Astrocyte of the cerebellum (primary cell): ENCODE measurements at regions not wholly inside any gene's neighbourhood (a gene's known extent, or its start where the extent isn't known, plus 50 kb on each side); places are given as distances from the start of the nearest gene placed in this dataset.

Experiments
- DNase-seq: peaks from one replicate; pipeline ENCODE4 v3.0.0-alpha.2; 2011; ENCODE audit warnings: low read depth
- H3K4me3 ChIP-seq: 2 replicates; pipeline ENCODE4 v1.5.1; 2011; ENCODE audit warnings: mild to moderate bottlenecking, low read depth, low read length, moderate library complexity
- in situ Hi-C: cut with HindIII; loops from 2 replicates; pipeline ENCODE4 v1.10.0; 2017; ENCODE audit warnings: low sequenced_read_pairs
- TF ChIP-seq, protein P1 (sequence below): IDR thresholded peaks from 2 replicates; pipeline ENCODE4 v1.5.1; 2012; ENCODE audit warnings: low read length, low read depth, moderate library complexity, mild to moderate bottlenecking; ENCODE audit errors: missing control alignments

- DNase-seq, result no peak
- TF ChIP-seq, protein P1, sequence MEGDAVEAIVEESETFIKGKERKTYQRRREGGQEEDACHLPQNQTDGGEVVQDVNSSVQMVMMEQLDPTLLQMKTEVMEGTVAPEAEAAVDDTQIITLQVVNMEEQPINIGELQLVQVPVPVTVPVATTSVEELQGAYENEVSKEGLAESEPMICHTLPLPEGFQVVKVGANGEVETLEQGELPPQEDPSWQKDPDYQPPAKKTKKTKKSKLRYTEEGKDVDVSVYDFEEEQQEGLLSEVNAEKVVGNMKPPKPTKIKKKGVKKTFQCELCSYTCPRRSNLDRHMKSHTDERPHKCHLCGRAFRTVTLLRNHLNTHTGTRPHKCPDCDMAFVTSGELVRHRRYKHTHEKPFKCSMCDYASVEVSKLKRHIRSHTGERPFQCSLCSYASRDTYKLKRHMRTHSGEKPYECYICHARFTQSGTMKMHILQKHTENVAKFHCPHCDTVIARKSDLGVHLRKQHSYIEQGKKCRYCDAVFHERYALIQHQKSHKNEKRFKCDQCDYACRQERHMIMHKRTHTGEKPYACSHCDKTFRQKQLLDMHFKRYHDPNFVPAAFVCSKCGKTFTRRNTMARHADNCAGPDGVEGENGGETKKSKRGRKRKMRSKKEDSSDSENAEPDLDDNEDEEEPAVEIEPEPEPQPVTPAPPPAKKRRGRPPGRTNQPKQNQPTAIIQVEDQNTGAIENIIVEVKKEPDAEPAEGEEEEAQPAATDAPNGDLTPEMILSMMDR, result no peak
- in situ Hi-C loops, result no loop called here
- no peak overlapping the region for H3K4me3 ChIP-seq
Observed at GRCh38 chr3:34305266-34305665, 506.8 kb downstream of the PDCD6IP start.

GRCh38 chr3:34312684-34313083 lies 514.3 kb downstream of the PDCD6IP start:
- TF ChIP-seq, protein P1, result no peak
- in situ Hi-C loops, result no loop called here
- H3K4me3 ChIP-seq, result no peak overlapping the region
- DNase-seq, result no peak

- TF ChIP-seq, protein P1, result no peak
- in situ Hi-C loops, result no loop called here
Observed at GRCh38 chr3:34319881-34320280, 521.5 kb downstream of the PDCD6IP start.

DNA sequence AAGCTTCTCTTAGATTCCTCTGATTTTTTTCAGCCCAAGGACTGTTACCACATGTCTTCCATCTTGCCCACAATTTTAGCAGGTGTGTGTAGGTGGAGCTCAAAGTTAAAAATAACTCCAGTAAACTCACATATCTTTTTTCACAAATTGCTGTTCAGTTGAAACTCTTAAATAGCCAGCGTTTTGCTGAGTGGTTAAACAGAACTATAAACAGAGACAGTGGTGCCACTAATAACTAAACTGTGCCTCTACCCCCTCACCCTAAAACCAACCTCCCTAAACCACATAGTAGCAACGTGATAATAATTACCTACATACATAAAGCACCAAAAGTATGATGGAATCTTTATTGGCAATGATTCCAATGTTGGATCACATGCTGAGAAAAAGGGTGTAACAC lies 525.1 kb downstream of the PDCD6IP start:
- DNase-seq, result no peak
- in situ Hi-C loops, result no loop called here
- TF ChIP-seq, protein P1, result no peak
- no peak overlapping the region for H3K4me3 ChIP-seq

More at GRCh38 chr3:34319881-34320280, 521.5 kb downstream of the PDCD6IP start:
- no peak overlapping the region for H3K4me3 ChIP-seq
- no peak for DNase-seq

DNA sequence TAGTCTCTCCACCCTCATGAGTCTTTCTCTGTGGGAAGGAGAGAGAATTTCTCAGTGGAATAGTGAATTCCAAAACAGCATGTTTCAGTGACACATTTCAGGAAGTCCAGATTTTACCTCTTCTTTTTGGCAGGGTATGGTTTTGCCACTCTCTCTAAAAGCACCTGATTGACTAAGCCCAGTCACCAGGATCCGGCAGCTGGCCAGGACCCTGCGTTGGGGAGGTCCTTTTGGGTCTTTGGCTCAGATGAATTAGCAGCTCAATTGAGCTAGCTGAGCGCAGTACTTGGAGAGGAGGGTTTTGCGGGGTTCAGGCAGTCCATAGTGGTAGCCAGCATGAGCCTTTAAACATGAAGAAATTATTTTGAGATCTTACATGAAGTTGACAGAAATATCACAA lies 548.2 kb downstream of the PDCD6IP start:
- no peak overlapping the region for H3K4me3 ChIP-seq
- DNase-seq, result no peak
- TF ChIP-seq, protein P1, result no peak
- in situ Hi-C loops, result no loop called here

GRCh38 chr3:34351882-34352777 lies 553.7 kb downstream of the PDCD6IP start:
- H3K4me3 ChIP-seq, result no peak overlapping the region
- DNase-seq, result no peak
- TF ChIP-seq, protein P1, result no peak
- in situ Hi-C loops, result no loop called here
